ENCODE measurements at regions not wholly inside any gene's neighbourhood (a gene's known extent, or its start where the extent isn't known, plus 50 kb on each side); places are given as distances from the start of the nearest gene placed in this dataset.

GRCh38 chr6:9675122-9675521, 739.8 kb downstream of the TFAP2A start:
- TF ChIP-seq, protein P1, sequence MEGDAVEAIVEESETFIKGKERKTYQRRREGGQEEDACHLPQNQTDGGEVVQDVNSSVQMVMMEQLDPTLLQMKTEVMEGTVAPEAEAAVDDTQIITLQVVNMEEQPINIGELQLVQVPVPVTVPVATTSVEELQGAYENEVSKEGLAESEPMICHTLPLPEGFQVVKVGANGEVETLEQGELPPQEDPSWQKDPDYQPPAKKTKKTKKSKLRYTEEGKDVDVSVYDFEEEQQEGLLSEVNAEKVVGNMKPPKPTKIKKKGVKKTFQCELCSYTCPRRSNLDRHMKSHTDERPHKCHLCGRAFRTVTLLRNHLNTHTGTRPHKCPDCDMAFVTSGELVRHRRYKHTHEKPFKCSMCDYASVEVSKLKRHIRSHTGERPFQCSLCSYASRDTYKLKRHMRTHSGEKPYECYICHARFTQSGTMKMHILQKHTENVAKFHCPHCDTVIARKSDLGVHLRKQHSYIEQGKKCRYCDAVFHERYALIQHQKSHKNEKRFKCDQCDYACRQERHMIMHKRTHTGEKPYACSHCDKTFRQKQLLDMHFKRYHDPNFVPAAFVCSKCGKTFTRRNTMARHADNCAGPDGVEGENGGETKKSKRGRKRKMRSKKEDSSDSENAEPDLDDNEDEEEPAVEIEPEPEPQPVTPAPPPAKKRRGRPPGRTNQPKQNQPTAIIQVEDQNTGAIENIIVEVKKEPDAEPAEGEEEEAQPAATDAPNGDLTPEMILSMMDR (conservative IDR thresholded peaks at IDR 0.05; ENCODE audit: low read depth, low read length): no peak
- TF ChIP-seq EZH2 (IDR thresholded peaks at IDR 0.05; ENCODE audit: low read length, unreplicated experiment): no peak

Measured in PC-3 (cell line).